ENCODE measurements at regions not wholly inside any gene's neighbourhood (a gene's known extent, or its start where the extent isn't known, plus 50 kb on each side); places are given as distances from the start of the nearest gene placed in this dataset.
"Not testable (repeated sequence)": the region's sequence is repeated elsewhere in the genome, so short reads cannot be mapped to it uniquely, and the experiment has no call there.

GRCh38 chr5:107744418-107745330 lies 73.9 kb upstream of the EFNA5 start:
- Mint-ChIP-seq H3K27ac (ENCODE audit: unreplicated experiment) (no peak overlapping the region), H3K9me3 (ENCODE audit: unreplicated experiment) (no peaks in the 10 kb centered on the region), H3K4me3 (ENCODE audit: unreplicated experiment) (no peak overlapping the region), H3K27me3 (ENCODE audit: unreplicated experiment) (peaks cover 5% of the 10 kb centered on the region), H3K36me3 (ENCODE audit: low read depth, unreplicated experiment) (no peaks in the 10 kb centered on the region), H3K4me1 (ENCODE audit: unreplicated experiment) (peaks cover 3% of the 10 kb centered on the region)
- DNase-seq (ENCODE audit: low spot score): no peak
- TF ChIP-seq, protein P1, sequence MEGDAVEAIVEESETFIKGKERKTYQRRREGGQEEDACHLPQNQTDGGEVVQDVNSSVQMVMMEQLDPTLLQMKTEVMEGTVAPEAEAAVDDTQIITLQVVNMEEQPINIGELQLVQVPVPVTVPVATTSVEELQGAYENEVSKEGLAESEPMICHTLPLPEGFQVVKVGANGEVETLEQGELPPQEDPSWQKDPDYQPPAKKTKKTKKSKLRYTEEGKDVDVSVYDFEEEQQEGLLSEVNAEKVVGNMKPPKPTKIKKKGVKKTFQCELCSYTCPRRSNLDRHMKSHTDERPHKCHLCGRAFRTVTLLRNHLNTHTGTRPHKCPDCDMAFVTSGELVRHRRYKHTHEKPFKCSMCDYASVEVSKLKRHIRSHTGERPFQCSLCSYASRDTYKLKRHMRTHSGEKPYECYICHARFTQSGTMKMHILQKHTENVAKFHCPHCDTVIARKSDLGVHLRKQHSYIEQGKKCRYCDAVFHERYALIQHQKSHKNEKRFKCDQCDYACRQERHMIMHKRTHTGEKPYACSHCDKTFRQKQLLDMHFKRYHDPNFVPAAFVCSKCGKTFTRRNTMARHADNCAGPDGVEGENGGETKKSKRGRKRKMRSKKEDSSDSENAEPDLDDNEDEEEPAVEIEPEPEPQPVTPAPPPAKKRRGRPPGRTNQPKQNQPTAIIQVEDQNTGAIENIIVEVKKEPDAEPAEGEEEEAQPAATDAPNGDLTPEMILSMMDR (IDR thresholded peaks at IDR 0.05; ENCODE audit: unreplicated experiment): no peak

- no peak overlapping the region for H3K4me3 Mint-ChIP-seq (ENCODE audit: unreplicated experiment)
- H3K27ac Mint-ChIP-seq (ENCODE audit: unreplicated experiment): no peak overlapping the region
Measured at GRCh38 chr5:107743373-107744000, 72.8 kb upstream of the EFNA5 start.

GRCh38 chr5:107739661-107740060 lies 68.9 kb upstream of the EFNA5 start:
- Mint-ChIP-seq H3K4me1 (ENCODE audit: unreplicated experiment) (peaks cover 3% of the 10 kb centered on the region), H3K27me3 (ENCODE audit: unreplicated experiment) (peaks cover 2% of the 10 kb centered on the region), H3K36me3 (ENCODE audit: low read depth, unreplicated experiment) (no peaks in the 10 kb centered on the region), H3K9me3 (ENCODE audit: unreplicated experiment) (no peaks in the 10 kb centered on the region), H3K4me3 (ENCODE audit: unreplicated experiment) (no peak overlapping the region), H3K27ac (ENCODE audit: unreplicated experiment) (no peak overlapping the region)
- DNase-seq (ENCODE audit: low spot score): no peak
- TF ChIP-seq, protein P1 (IDR thresholded peaks at IDR 0.05; ENCODE audit: unreplicated experiment): no peak

More at GRCh38 chr5:107743373-107744000, 72.8 kb upstream of the EFNA5 start:
- Mint-ChIP-seq H3K4me1 (ENCODE audit: unreplicated experiment) (peaks cover 3% of the 10 kb centered on the region), H3K27me3 (ENCODE audit: unreplicated experiment) (peaks cover 5% of the 10 kb centered on the region), H3K9me3 (ENCODE audit: unreplicated experiment) (no peaks in the 10 kb centered on the region), H3K36me3 (ENCODE audit: low read depth, unreplicated experiment) (no peaks in the 10 kb centered on the region)
- DNase-seq (ENCODE audit: low spot score): no peak
- TF ChIP-seq, protein P1 (IDR thresholded peaks at IDR 0.05; ENCODE audit: unreplicated experiment): no peak

DNA sequence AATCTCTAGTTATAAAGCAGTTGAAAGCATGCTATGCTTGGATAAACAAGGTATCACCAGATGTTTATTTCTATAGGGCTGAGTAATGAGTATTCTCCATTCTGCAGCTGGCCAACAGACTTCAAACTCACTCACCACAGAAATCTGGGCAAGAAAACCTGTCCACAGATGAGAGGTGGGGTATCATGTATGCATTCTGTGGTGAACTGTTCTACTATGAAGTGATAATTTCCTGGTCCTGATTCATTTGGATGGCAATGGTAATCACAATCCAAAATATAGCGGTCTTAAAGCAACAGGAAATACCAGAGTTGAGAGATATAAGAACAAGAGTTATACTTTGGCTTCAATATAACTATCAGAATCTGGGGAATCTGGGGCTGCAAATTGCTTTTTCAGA lies 65.9 kb upstream of the EFNA5 start:
- Mint-ChIP-seq H3K4me1 (ENCODE audit: unreplicated experiment) (no peaks in the 10 kb centered on the region), H3K4me3 (ENCODE audit: unreplicated experiment) (no peak overlapping the region), H3K27ac (ENCODE audit: unreplicated experiment) (no peak overlapping the region), H3K9me3 (ENCODE audit: unreplicated experiment) (no peaks in the 10 kb centered on the region), H3K36me3 (ENCODE audit: low read depth, unreplicated experiment) (no peaks in the 10 kb centered on the region), H3K27me3 (ENCODE audit: unreplicated experiment) (no peaks in the 10 kb centered on the region)
- TF ChIP-seq, protein P1 (IDR thresholded peaks at IDR 0.05; ENCODE audit: unreplicated experiment): no peak
- DNase-seq (ENCODE audit: low spot score): no peak

GRCh38 chr5:107736089-107736488 lies 65.4 kb upstream of the EFNA5 start:
- H3K4me3 Mint-ChIP-seq (ENCODE audit: unreplicated experiment); H3K36me3 Mint-ChIP-seq (ENCODE audit: low read depth, unreplicated experiment); H3K27ac Mint-ChIP-seq (ENCODE audit: unreplicated experiment); DNase-seq (ENCODE audit: low spot score); H3K9me3 Mint-ChIP-seq (ENCODE audit: unreplicated experiment); H3K4me1 Mint-ChIP-seq (ENCODE audit: unreplicated experiment); H3K27me3 Mint-ChIP-seq (ENCODE audit: unreplicated experiment): not testable (repeated sequence)
